Epithelial cell of esophagus (primary cell): ENCODE measurements at regions not wholly inside any gene's neighbourhood (a gene's known extent, or its start where the extent isn't known, plus 50 kb on each side); places are given as distances from the start of the nearest gene placed in this dataset.

Source experiments
- DNase-seq: peaks from one replicate; pipeline ENCODE4 v3.0.0; 2010; ENCODE audit warnings: low read depth
- H3K4me3 ChIP-seq: 2 replicates; pipeline ENCODE4 v1.5.1; 2011; ENCODE audit warnings: mild to moderate bottlenecking, low read length, control low read depth
- CTCF ChIP-seq: IDR thresholded peaks from 2 replicates; pipeline ENCODE4 v1.5.1; 2011; ENCODE audit warnings: low read depth, mild to moderate bottlenecking, low read length, control low read depth, inconsistent platforms; ENCODE audit not compliant: insufficient read depth; ENCODE audit errors: missing control alignments

- peak; percentile 4 for DNase-seq
- no peak for TF ChIP-seq CTCF
- H3K4me3 ChIP-seq = no peak overlapping the region
Observed at GRCh38 chr12:85720308-85721033, 115.7 kb downstream of the RASSF9 start.

DNA sequence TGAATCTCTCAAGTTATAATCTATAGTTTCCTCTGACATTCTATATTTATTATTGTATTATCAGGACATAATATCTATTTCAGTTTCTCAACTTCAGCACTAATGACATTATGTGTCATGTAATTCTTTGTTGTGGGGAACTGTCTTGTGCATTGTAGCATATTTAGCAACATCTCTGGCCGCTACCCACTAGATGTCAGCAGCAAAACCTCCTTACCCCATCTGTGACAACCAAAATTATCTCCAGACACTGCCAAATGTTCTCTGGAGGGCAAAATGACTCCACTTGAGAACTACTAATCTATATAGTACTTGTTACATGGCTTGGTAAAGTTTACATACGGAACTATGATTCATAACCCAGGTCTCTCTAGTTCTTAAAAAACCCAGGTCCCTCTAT, 110.2 kb downstream of the RASSF9 start:
- DNase-seq = peak; percentile 11
- H3K4me3 ChIP-seq = no peak overlapping the region
- TF ChIP-seq CTCF = no peak

DNA sequence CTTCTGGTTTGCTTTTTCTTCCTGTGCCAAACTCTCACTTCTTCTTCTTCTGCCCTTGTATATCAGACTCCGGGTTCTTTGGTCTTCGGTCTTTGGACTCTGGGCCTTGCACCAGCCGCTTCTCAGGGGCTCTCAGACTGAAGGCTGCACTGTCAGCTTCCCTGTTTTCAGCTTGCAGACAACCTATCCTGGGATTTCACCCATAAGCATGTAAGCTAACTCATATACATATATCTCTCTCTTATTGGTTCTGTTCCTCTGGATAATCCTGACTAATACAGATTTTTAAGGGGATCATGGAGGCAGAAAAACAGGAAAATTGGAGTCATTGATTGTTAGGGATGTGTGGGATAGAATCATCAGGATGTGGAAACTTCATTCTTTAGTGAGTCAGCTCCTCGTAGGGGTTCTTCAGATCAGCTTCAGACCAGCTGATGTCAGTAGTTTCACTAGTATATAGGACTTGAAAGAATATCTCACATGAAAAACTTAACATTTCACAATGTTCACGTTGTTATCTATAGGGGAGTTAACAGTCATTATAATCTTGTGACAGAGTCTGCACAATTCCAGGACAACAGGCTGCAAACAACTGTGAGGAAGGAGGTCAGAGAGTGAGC, 102.9 kb downstream of the RASSF9 start:
- TF ChIP-seq CTCF = no peak
- DNase-seq = peak; percentile 59
- H3K4me3 ChIP-seq = no peak overlapping the region

- DNase-seq = peak; percentile 5
- no peak overlapping the region for H3K4me3 ChIP-seq
- TF ChIP-seq CTCF = no peak
Observed at GRCh38 chr12:85733984-85734383, 102.2 kb downstream of the RASSF9 start.

DNA sequence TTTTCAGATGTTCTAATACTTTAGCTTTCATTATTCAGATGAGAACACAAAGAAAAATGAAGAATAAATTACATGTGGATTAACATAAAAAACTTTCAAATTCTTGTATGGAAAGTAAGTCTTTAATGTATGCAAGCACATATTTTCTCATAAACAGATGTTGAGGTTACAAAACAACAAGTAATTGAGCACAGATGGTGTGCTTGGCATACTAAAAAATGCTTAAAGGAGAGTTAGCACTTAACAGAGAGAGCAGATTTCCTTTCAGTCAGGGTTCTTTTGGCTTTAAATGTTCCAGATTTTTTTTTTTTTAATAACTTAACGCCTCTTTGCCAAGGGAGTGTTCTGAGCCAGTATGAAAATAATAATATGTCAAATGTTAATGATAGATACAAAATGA, 96.0 kb downstream of the RASSF9 start:
- TF ChIP-seq CTCF = no peak
- no peak for DNase-seq

GRCh38 chr12:85741046-85741445, 95.2 kb downstream of the RASSF9 start:
- no peak overlapping the region for H3K4me3 ChIP-seq
- no peak for DNase-seq
- TF ChIP-seq CTCF = no peak

More for the DNA sequence above, 96.0 kb downstream of the RASSF9 start:
- H3K4me3 ChIP-seq = no peak overlapping the region
